Epidermal melanocyte (primary cell): ENCODE measurements at regions not wholly inside any gene's neighbourhood (a gene's known extent, or its start where the extent isn't known, plus 50 kb on each side); places are given as distances from the start of the nearest gene placed in this dataset.

Experiments used
- DNase-seq: peaks from one replicate; pipeline ENCODE4 v3.0.0; 2011; ENCODE audit warnings: low spot score; ENCODE audit not compliant: insufficient read length

DNA sequence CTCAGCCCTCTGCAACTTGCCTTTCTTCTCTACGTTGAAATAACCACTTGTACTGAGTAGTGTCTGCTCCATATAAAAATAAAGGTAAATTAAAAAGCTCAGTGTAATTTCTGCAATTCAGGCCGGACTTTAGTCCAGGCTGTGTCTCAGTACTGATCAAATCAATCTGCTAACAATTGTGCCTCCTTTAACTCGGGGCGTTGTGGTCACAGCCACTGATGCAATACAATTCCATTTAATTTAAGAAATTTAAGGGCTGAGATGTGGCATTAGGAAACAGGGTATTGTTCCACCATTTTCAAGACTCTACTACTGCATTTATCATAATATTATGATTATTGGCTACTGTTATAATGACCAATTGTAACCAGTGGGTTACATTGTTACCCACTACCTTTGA lies 60.0 kb upstream of the NPAS2 start:
- DNase-seq, result no peak

DNA sequence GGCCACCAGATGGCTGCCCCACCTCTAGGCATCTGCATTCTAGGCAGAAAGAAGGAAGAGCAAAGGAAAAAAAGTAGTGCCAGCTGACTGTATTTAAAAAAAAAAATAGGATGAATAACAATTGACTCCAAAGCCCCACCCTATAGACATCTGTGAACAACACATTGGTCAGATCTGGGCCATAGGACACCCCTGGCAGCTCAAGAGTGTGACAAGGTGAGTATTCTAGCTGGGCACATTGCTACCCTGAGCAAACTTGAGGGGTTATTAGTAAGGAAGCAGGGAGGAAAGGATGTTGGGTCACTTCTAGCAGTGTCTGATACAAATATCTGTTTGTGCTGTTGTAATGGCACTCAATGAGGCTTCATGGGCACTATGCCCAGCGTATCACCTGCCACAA lies 58.6 kb upstream of the NPAS2 start:
- no peak for DNase-seq

DNA sequence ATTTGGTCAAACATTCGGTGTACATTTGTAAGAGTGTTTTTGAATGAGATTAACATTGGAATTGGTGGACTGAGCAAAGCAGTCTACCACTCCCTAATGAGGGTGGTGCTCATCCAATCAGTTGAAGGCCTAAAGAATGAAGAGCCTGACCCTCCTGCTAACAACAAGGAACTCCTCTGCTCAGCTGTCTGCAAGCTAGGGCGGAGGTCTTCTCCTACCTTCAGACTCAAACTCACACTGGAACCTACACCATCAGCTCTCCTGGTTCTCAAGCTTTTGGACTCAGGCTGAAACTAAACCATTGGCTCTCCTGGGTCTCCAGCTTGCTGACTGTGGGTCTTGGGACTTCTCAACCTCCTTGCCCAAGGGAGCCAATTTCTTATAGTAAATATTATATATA lies 55.5 kb upstream of the NPAS2 start:
- no peak for DNase-seq

DNA sequence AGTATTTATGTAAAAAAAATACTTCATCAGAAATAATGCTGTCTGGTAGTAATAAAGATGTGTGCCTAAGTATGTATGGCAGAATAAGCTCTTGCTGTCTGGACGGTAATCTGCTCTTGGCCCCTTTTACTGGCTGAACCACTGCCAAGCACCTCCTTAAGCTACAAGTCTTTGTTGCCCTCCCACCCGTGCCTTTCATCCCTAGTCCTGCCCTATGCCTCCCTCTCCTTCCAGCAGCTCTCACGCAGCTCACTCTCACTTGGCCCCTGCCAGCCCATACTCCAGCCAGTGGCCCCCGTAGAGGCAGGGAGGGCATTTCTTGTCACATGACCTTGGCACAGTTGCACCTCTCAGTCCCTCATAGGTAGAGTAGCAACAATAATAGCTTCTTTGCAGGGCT lies 54.5 kb upstream of the NPAS2 start:
- no peak for DNase-seq

DNA sequence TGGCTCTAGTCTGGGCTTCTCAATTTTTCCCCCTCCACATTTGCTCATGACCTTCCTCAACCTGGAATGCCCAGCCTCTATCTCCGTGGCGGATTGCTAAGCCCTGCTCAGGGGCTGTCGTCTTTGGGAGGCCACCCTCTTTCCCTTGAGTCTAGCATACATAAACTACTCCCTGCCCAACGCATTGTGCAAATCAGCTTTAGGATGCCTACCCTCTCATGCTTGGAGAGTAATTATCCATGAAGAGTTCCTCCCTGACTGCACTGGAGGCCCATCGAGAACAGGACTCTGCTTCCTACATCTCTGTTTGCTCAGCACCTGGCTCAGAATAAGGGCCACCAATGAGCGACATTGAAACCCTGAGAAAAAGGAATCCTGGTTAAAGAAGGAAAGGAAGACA lies 53.7 kb upstream of the NPAS2 start:
- DNase-seq, result no peak

DNA sequence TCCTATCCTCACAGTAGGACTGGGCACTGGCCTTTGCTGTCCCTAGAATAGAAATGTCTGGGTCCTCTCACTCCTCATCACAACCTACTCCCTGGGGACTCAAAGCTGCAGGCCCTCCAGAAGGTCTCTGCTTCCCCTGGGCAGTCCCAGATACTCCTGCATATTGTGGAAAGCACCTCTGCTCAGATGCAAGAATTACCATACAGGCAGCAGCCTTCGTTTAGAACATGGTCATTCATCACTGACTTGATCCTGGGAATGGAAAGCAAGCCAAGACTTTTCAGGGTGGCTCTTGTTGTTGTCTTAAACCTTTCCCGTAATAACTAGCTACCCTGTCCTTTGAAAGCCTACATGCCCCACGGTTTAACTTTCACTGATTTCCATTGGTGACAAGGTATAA lies 53.1 kb upstream of the NPAS2 start:
- DNase-seq, result no peak

DNA sequence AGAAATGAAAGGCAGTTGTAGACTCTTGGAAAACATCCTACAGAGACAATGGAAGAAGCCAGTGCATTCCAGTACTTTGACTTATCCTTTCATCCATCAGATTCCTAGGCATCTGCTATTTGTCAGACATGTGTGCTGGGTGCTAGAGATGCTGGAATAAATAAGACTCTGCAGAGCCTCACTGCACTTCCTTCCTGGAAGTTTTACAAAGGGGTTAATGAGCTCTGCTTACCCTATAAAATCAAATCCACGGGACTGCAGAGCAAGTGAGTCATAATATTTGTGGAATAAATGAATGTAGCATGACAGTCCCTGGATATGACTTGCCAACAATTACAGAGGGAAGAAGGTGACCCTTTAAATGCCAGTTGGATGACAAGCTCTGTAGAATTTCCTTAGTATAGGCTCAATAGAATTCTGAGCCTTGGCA lies 52.7 kb upstream of the NPAS2 start:
- no peak for DNase-seq

DNA sequence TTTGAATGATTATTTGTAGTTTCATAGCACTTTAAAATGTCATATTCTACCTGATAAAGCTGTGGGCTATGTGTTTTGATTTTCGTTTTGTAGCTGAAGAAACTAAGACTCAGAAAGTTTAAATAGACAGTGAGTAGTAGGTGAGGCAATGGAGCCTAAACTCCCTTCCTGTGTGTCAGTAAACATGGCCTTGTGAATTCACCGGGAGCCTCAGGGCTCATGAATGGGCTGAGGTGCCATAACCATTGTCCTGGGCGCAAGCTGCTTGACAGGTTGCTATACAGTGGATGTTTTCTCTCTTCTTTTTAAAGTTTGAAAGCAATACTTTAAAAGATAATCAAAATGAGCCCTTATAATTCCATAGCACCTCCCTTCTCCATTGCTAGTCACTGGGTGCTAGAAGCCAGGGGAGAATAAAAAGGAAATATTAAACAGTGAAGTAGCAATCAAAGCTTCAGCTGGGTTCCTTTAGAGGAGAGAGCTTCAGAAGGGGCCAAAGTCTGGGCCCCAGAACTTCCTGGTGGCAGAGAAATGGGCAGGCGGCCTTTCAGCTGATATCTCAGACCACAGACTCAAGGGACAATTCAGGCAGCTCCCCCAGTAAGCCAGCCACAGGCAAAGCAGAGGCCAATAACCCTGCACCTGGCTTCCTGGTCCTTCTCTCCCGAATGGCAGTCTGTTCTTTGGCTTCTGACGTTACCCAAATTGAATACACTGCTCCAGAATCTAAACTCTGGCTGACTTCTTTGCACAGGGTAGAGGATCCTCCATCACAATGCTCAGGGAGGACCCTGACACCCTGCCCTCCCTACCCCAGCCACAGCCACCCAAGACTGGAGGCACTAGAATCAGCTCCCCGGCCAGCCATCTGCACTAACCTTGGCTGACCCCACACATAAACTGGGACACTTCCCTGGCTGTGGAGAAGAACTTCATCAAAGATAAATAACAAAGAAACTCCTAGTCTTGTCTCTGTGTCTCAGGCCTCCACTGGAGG lies 51.8 kb upstream of the NPAS2 start:
- no peak for DNase-seq
